Smooth muscle cell (in vitro differentiated cells): ENCODE measurements at regions not wholly inside any gene's neighbourhood (a gene's known extent, or its start where the extent isn't known, plus 50 kb on each side); places are given as distances from the start of the nearest gene placed in this dataset.
"Not testable (repeated sequence)": the region's sequence is repeated elsewhere in the genome, so short reads cannot be mapped to it uniquely, and the experiment has no call there.

Source experiments
- DNase-seq: peaks from one replicate; lab custom pipeline; 2025; ENCODE audit not compliant: unreplicated experiment; lab: John Stamatoyannopoulos, UW
- H2AFZ ChIP-seq: fragments of 200-600 bp; sonication (generic); 2 replicates; pipeline ENCODE4 v1.6.0; 2016; ENCODE audit warnings: antibody characterized with exemption, low read depth, mild to moderate bottlenecking
- H3F3A ChIP-seq: fragments of 200-600 bp; sonication (generic); 2 replicates; pipeline ENCODE4 v1.6.0; 2017; ENCODE audit warnings: antibody characterized with exemption, low read depth
- H3K27ac ChIP-seq: fragments of 200-600 bp; sonication (generic); 2 replicates; pipeline ENCODE4 v1.5.1; 2016; ENCODE audit warnings: low read depth, mild to moderate bottlenecking
- H3K27me3 ChIP-seq: fragments of 200-600 bp; sonication (generic); 2 replicates; pipeline ENCODE4 v1.6.1; 2016; ENCODE audit warnings: low read depth, mild to moderate bottlenecking
- H3K36me3 ChIP-seq: fragments of 200-600 bp; sonication (generic); 2 replicates; pipeline ENCODE4 v1.5.1; 2016; ENCODE audit warnings: low read depth
- H3K4me1 ChIP-seq: fragments of 200-600 bp; sonication (generic); 2 replicates; pipeline ENCODE4 v1.5.1; 2016; ENCODE audit warnings: low read depth
- H3K4me2 ChIP-seq: fragments of 200-600 bp; sonication (generic); 2 replicates; pipeline ENCODE4 v1.6.0; 2016; ENCODE audit warnings: mild to moderate bottlenecking
- H3K4me3 ChIP-seq: fragments of 200-600 bp; sonication (generic); 2 replicates; pipeline ENCODE4 v1.5.1; 2016; ENCODE audit warnings: mild to moderate bottlenecking
- H3K79me2 ChIP-seq: fragments of 200-600 bp; sonication (generic); 2 replicates; pipeline ENCODE4 v1.6.0; 2016; ENCODE audit warnings: low read depth, mild to moderate bottlenecking
- H3K9ac ChIP-seq: fragments of 200-600 bp; sonication (generic); 2 replicates; pipeline ENCODE4 v1.6.0; 2016; ENCODE audit warnings: low read depth
- H3K9me3 ChIP-seq: fragments of 200-600 bp; sonication (generic); replicated peaks from 2 replicates; pipeline ENCODE4 v1.5.1; 2016; ENCODE audit warnings: low read depth
- H4K20me1 ChIP-seq: fragments of 200-600 bp; sonication (generic); 2 replicates; pipeline ENCODE4 v1.6.0; 2016; ENCODE audit warnings: low read depth
- WGBS: methylation state at CpG from one replicate; pipeline ENCODE4 v1.1.7; 2016; ENCODE audit warnings: low lambda C conversion rate; 5-methylcytosine and 5-hydroxymethylcytosine counted together
- TF ChIP-seq, protein P1 (sequence below): fragments of 200-600 bp; sonication (generic); IDR thresholded peaks from 2 replicates; pipeline ENCODE4 v1.5.1; 2017; ENCODE audit warnings: borderline replicate concordance, mild to moderate bottlenecking, antibody characterized with exemption; ENCODE audit not compliant: insufficient read depth, poor library complexity, severe bottlenecking

- Histone ChIP-seq H3K79me2 (no peaks in the 10 kb centered on the region), H3K4me3 (no peak overlapping the region), H3K36me3 (no peaks in the 10 kb centered on the region), H3F3A (no peaks in the 10 kb centered on the region), H3K4me1 (no peaks in the 10 kb centered on the region), H2AFZ (no peak overlapping the region), H3K9me3 (no peaks in the 10 kb centered on the region), H3K27me3 (no peaks in the 10 kb centered on the region), H3K27ac (no peak overlapping the region), H4K20me1 (no peaks in the 10 kb centered on the region), H3K4me2 (no peak overlapping the region), H3K9ac (no peak overlapping the region)
- 96% methylated on average over 6 of the region's 6 CpGs for WGBS
- DNase-seq: no peak
- TF ChIP-seq, protein P1, sequence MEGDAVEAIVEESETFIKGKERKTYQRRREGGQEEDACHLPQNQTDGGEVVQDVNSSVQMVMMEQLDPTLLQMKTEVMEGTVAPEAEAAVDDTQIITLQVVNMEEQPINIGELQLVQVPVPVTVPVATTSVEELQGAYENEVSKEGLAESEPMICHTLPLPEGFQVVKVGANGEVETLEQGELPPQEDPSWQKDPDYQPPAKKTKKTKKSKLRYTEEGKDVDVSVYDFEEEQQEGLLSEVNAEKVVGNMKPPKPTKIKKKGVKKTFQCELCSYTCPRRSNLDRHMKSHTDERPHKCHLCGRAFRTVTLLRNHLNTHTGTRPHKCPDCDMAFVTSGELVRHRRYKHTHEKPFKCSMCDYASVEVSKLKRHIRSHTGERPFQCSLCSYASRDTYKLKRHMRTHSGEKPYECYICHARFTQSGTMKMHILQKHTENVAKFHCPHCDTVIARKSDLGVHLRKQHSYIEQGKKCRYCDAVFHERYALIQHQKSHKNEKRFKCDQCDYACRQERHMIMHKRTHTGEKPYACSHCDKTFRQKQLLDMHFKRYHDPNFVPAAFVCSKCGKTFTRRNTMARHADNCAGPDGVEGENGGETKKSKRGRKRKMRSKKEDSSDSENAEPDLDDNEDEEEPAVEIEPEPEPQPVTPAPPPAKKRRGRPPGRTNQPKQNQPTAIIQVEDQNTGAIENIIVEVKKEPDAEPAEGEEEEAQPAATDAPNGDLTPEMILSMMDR: no peak
Measured at GRCh38 chr2:225231900-225232299, 167.6 kb upstream of the NYAP2 start.

DNA sequence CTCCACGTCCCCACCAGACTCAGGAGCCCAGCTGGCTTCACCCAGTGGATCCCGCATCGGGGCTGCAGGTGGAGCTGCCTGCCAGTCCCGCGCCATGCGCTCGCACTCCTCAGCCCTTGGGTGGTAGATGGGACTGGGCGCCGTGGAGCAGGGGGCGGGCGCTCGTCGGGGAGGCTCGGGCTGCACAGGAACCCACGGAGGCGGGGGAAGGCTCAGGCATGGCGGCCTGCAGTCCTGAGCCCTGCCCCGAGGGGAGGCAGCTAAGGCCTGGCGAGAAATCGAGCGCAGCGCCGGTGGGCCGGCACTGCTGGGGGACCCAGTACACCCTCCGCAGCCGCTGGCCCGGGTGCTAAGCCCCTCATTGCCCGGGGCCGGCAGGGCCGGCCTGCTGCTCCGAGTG lies 170.2 kb upstream of the NYAP2 start:
- not testable (repeated sequence) for H3K27ac ChIP-seq, H4K20me1 ChIP-seq, H3K4me1 ChIP-seq, H3K36me3 ChIP-seq, DNase-seq, H3K9ac ChIP-seq, H3K79me2 ChIP-seq, H3K4me3 ChIP-seq, H3K4me2 ChIP-seq, H2AFZ ChIP-seq, H3F3A ChIP-seq, H3K9me3 ChIP-seq, H3K27me3 ChIP-seq
- WGBS: 96% methylated on average over 12 of the region's 31 CpGs

- Histone ChIP-seq H3K9me3 (no peaks in the 10 kb centered on the region), H3K36me3 (no peaks in the 10 kb centered on the region), H3K27ac (no peak overlapping the region), H3K27me3 (no peaks in the 10 kb centered on the region), H3K4me2 (no peak overlapping the region), H2AFZ (no peak overlapping the region), H3K9ac (no peak overlapping the region), H3K4me3 (no peak overlapping the region), H3K4me1 (no peaks in the 10 kb centered on the region), H3F3A (no peaks in the 10 kb centered on the region), H3K79me2 (no peaks in the 10 kb centered on the region), H4K20me1 (no peaks in the 10 kb centered on the region)
- no peak for DNase-seq
- TF ChIP-seq, protein P1: no peak
- 89% methylated on average over 4 of the region's 4 CpGs for WGBS
Measured at GRCh38 chr2:225226441-225226840, 173.1 kb upstream of the NYAP2 start.

DNA sequence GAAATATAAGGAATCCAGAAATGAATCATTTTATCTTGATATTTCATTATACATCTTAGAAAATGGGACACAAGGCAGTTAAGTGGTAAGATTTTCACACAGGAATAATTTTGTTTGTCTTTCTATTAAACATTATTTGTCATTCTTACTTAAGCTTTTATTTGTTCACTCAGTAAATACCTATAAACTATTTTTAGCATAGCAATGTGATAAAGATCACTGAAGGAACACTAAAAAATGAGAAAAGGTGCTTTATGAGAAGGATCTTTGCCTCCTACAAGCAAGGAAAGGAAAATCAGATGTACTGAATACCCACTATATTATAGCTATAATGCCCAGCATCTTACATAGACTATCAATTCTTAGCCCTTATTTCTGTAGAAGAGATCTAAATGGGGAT lies 176.2 kb upstream of the NYAP2 start:
- Histone ChIP-seq H3K9me3 (no peaks in the 10 kb centered on the region), H3K4me3 (no peak overlapping the region), H3F3A (no peaks in the 10 kb centered on the region), H3K9ac (no peak overlapping the region), H3K4me1 (no peaks in the 10 kb centered on the region), H3K79me2 (no peaks in the 10 kb centered on the region), H4K20me1 (no peaks in the 10 kb centered on the region), H3K27me3 (no peaks in the 10 kb centered on the region), H2AFZ (no peak overlapping the region), H3K36me3 (no peaks in the 10 kb centered on the region), H3K4me2 (no peak overlapping the region), H3K27ac (no peak overlapping the region)
- no peak for DNase-seq
- TF ChIP-seq, protein P1: no peak
